ENCODE measurements at regions not wholly inside any gene's neighbourhood (a gene's known extent, or its start where the extent isn't known, plus 50 kb on each side); places are given as distances from the start of the nearest gene placed in this dataset.
"Not testable (repeated sequence)": the region's sequence is repeated elsewhere in the genome, so short reads cannot be mapped to it uniquely, and the experiment has no call there.

GRCh38 chr1:143816369-143816768 is 155.4 kb downstream of the FAM72C start:
- ATAC-seq, H3K4me1 Mint-ChIP-seq, H3K27ac Mint-ChIP-seq, H3K9me3 Mint-ChIP-seq, H3K27me3 Mint-ChIP-seq, H3K4me3 Mint-ChIP-seq, DNase-seq: not testable (repeated sequence)

DNA sequence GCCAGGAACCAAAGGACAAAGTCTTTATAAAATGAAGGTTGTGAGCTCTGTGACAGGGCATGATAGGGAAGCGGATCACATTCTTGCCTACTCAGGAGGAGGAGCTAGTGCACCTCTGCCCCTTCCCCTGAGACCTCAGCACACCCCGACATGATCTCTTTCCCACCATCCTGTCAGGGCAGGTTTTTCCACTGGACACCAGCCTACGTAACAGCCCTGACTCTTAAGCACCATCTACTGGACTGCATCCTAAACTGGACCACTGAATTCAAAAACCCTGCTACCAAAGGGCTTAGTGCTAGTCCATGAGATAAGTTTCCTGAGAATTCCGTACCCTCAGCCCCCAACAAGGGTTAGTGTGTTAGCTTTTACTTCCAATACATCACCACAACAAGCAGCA is 166.4 kb downstream of the FAM72C start:
- not testable (repeated sequence) for H3K4me1 Mint-ChIP-seq, H3K4me3 Mint-ChIP-seq, ATAC-seq, H3K27me3 Mint-ChIP-seq, H3K9me3 Mint-ChIP-seq, H3K27ac Mint-ChIP-seq, DNase-seq

- H3K27ac Mint-ChIP-seq, H3K9me3 Mint-ChIP-seq, H3K4me1 Mint-ChIP-seq, H3K27me3 Mint-ChIP-seq, DNase-seq, ATAC-seq: not testable (repeated sequence)
- H3K4me3 Mint-ChIP-seq = peak overlapping the region; percentile 26 to 44
These were observed 167.0 kb downstream of the FAM72C start for GRCh38 chr1:143804707-143805356.

DNA sequence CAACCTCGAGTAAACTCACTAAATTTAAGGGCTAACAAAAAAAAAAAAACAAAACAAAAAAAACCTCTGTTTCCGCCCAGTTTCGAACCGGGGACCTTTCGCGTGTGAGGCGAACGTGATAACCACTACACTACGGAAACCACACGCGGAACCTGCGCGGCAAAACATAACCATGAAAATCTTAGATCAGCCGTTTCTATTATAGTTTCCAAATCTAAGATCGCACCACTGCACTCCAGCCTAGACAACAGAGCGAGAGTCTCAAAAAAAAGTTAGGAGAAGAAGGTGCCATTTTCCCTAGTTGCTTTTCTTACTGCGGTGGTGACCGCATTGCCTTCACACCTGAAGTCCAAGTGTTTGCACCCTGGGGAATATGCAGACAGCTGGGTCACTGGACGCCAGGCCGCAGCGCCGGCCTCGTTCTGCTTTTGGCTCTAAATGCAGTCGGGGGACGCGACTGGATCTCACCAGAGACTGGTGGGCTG is 167.8 kb downstream of the FAM72C start:
- not testable (repeated sequence) for H3K4me1 Mint-ChIP-seq, H3K9me3 Mint-ChIP-seq, H3K27me3 Mint-ChIP-seq
- ATAC-seq (peak; percentile 41), DNase-seq (peak; percentile 27 to 57)
- peak overlapping the region; percentile 69 to 72 for H3K4me3 Mint-ChIP-seq
- H3K27ac Mint-ChIP-seq = peak overlapping the region in 1 of 2 donors; percentile 97

GRCh38 chr1:143803095-143803494 is 168.7 kb downstream of the FAM72C start:
- H3K4me1 Mint-ChIP-seq, ATAC-seq, H3K27me3 Mint-ChIP-seq, H3K27ac Mint-ChIP-seq, H3K4me3 Mint-ChIP-seq, DNase-seq, H3K9me3 Mint-ChIP-seq: not testable (repeated sequence)

- not testable (repeated sequence) for H3K9me3 Mint-ChIP-seq, H3K4me3 Mint-ChIP-seq, H3K27ac Mint-ChIP-seq, H3K4me1 Mint-ChIP-seq, DNase-seq, H3K27me3 Mint-ChIP-seq
- peak; percentile 88 for ATAC-seq
These were observed 172.1 kb downstream of the FAM72C start for GRCh38 chr1:143799568-143800187.

GRCh38 chr1:143796369-143796768 is 175.4 kb downstream of the FAM72C start:
- H3K4me1 Mint-ChIP-seq, H3K27me3 Mint-ChIP-seq, H3K4me3 Mint-ChIP-seq, H3K9me3 Mint-ChIP-seq, H3K27ac Mint-ChIP-seq, ATAC-seq, DNase-seq: not testable (repeated sequence)

GRCh38 chr1:143792047-143792937 is 179.5 kb downstream of the FAM72C start:
- not testable (repeated sequence) for DNase-seq, H3K9me3 Mint-ChIP-seq, H3K4me1 Mint-ChIP-seq, H3K4me3 Mint-ChIP-seq, H3K27ac Mint-ChIP-seq, H3K27me3 Mint-ChIP-seq
- ATAC-seq = peak; percentile 94

- not testable (repeated sequence) for H3K4me1 Mint-ChIP-seq, H3K9me3 Mint-ChIP-seq, ATAC-seq, H3K4me3 Mint-ChIP-seq, H3K27me3 Mint-ChIP-seq, H3K27ac Mint-ChIP-seq, DNase-seq
These were observed 185.4 kb downstream of the FAM72C start for GRCh38 chr1:143786381-143786780.

DNA sequence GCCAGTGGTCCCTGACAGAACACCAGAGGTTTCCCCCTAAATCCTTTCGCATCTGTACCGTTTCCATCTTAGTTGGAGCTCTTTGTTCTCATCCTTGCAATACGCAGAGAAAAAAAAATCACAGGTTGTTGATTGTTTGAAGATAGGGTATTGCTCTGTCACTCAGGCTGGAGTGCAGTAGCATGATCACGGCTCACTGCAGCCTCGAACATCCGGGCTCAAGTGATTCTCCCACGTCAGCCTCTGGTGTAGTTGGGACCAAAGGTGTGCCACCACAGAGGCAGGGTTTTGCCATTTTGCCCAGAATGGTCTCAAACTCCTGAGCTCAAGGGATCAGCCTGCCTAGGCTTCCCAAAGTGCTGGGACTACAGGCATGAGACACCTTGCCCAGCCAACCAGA is 185.9 kb downstream of the FAM72C start:
- DNase-seq, H3K27me3 Mint-ChIP-seq, H3K4me3 Mint-ChIP-seq, H3K9me3 Mint-ChIP-seq, H3K27ac Mint-ChIP-seq, H3K4me1 Mint-ChIP-seq, ATAC-seq: not testable (repeated sequence)

- H3K9me3 Mint-ChIP-seq, H3K27me3 Mint-ChIP-seq, DNase-seq, H3K4me3 Mint-ChIP-seq, H3K27ac Mint-ChIP-seq, H3K4me1 Mint-ChIP-seq: not testable (repeated sequence)
- ATAC-seq = peak; percentile 98
These were observed 187.4 kb downstream of the FAM72C start for GRCh38 chr1:143784239-143784882.

DNA sequence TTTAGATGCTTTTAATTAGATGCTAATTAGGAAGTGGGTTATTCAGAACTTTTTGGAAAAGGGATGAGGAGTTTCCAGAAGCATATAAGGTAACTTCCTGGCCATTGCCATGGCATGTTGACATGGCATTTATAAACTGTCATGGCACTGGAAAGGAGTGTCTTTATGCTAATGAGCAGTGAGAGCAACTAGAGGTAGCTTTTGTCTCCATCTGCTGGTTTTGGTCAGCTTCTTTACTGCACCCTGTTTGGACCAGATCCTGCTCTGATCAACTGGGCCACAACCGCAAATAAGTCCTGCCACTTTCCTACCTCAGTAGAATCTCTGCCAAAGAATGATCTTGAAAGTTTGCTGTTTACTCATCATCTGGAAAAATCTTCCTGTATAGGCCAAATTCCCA is 193.6 kb downstream of the FAM72C start:
- H3K4me1 Mint-ChIP-seq, H3K4me3 Mint-ChIP-seq, H3K27ac Mint-ChIP-seq, H3K9me3 Mint-ChIP-seq, DNase-seq, H3K27me3 Mint-ChIP-seq: not testable (repeated sequence)
- peak; percentile 86 for ATAC-seq

DNA sequence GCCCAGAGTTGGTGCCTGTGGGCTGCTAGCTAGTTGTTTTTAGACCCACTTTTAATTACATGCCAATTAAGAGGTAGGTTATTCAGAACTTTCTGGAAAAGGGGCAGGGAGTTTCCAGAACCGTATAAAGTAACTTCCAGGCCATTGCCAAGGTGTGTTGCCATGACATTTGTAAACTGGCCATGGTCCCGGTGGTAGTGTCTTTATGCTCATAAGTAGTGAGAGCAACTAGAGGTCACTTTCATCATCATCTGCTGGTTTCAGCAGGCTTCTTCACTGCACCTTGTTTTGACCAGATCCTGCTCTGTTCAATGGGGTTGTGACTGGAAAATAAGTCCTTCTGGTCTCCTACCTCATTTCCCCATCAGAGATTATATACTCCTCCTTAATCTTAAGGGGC is 207.0 kb downstream of the FAM72C start:
- ATAC-seq, H3K9me3 Mint-ChIP-seq, H3K4me3 Mint-ChIP-seq, H3K27me3 Mint-ChIP-seq, DNase-seq, H3K27ac Mint-ChIP-seq, H3K4me1 Mint-ChIP-seq: not testable (repeated sequence)

DNA sequence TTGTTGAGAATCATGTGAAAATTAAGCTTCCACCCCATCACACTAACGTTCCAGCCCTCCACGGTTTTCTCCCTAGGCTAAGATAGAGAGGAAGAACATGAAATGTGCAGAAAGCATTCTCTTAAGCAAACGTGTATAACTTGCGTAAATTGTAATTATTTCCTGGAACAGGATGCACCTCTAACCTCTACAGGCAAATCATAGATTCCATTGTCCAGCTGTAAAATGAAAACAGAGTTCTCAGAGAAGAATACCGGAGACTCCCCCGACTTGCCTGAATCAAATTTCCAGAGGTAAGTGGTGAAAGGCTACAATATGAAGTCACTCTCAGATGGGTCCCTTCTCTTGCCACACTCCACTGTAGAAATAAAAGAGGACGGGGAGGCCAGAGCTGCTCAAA is 211.4 kb downstream of the FAM72C start:
- not testable (repeated sequence) for ATAC-seq, H3K27ac Mint-ChIP-seq, DNase-seq

DNA sequence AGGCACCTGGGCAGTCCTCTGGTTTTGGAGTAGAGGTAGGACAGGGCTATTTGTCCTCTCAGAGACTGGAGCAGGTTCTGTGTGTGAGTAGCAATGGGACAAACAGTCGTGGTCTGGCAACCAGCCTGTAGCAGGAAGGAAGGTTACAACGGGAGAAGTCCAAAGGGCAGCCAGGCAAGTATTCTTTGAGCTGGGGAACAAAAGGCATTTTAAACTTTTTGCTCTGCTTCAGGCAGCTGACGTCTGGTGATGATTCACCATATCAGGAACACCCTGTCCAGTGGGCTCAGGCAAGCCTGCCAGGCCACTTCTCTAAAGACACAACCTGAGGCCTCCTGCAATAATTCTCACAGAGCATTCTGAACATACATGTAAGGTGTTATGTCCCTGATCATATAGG is 215.8 kb downstream of the FAM72C start:
- not testable (repeated sequence) for H3K9me3 Mint-ChIP-seq, DNase-seq, H3K4me1 Mint-ChIP-seq, ATAC-seq, H3K27me3 Mint-ChIP-seq, H3K4me3 Mint-ChIP-seq, H3K27ac Mint-ChIP-seq

More for the DNA sequence above, 211.4 kb downstream of the FAM72C start:
- not testable (repeated sequence) for H3K4me1 Mint-ChIP-seq, H3K4me3 Mint-ChIP-seq, H3K27me3 Mint-ChIP-seq, H3K9me3 Mint-ChIP-seq

All from stimulated activated naive CD8-positive, alpha-beta T cell treated with anti-CD3 and anti-CD28 coated beads, Interleukin-15, amount 100 ng/mL, for 72 hours (primary cell).